ENCODE measurements at regions not wholly inside any gene's neighbourhood (a gene's known extent, or its start where the extent isn't known, plus 50 kb on each side); places are given as distances from the start of the nearest gene placed in this dataset.

GRCh38 chr5:4953576-4953975 is 186.6 kb upstream of the ADAMTS16 start:
- no peak for TF ChIP-seq POLR2A (IDR thresholded peaks at IDR 0.05)
- TF ChIP-seq POLR2AphosphoS5 (IDR thresholded peaks at IDR 0.05): no peak
